ENCODE measurements at regions not wholly inside any gene's neighbourhood (a gene's known extent, or its start where the extent isn't known, plus 50 kb on each side); places are given as distances from the start of the nearest gene placed in this dataset.

DNA sequence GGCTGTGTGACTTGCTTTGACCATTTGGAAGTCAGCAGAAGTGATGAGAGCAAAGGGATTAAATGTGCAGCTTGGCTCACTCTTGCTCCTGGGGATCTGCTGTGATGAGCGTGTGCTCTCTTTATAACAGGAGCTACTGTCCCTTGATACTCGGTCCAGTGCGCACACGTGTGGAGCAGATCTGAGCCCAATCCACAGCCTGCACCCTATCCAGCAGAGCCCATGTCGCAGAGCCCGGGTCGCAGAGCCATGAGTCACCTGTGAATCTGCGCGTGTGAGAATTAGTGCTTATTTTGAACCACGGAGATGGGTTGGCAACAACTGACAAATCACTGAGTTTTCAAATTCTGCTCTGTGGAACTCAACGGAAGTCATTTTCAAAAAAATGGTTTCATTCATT is 291.0 kb upstream of the SULF2 start:
- TF ChIP-seq, protein P1, sequence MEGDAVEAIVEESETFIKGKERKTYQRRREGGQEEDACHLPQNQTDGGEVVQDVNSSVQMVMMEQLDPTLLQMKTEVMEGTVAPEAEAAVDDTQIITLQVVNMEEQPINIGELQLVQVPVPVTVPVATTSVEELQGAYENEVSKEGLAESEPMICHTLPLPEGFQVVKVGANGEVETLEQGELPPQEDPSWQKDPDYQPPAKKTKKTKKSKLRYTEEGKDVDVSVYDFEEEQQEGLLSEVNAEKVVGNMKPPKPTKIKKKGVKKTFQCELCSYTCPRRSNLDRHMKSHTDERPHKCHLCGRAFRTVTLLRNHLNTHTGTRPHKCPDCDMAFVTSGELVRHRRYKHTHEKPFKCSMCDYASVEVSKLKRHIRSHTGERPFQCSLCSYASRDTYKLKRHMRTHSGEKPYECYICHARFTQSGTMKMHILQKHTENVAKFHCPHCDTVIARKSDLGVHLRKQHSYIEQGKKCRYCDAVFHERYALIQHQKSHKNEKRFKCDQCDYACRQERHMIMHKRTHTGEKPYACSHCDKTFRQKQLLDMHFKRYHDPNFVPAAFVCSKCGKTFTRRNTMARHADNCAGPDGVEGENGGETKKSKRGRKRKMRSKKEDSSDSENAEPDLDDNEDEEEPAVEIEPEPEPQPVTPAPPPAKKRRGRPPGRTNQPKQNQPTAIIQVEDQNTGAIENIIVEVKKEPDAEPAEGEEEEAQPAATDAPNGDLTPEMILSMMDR (IDR thresholded peaks at IDR 0.05), result no peak
- no peak for TF ChIP-seq POLR2A (IDR thresholded peaks at IDR 0.05)

Data from esophagus squamous epithelium (tissue), 4 donors.